T-helper 2 cell treated with Interferon-gamma antibody and Interleukin-4, amounts not matched to agents 5 μg/mL and 100 μg/mL, for 36 hours (primary cell): ENCODE measurements at regions not wholly inside any gene's neighbourhood (a gene's known extent, or its start where the extent isn't known, plus 50 kb on each side); places are given as distances from the start of the nearest gene placed in this dataset.

Experiments
- DNase-seq: peaks from one replicate; pipeline ENCODE4 v3.0.0; 2021; ENCODE audit warnings: low spot score
- H3K27ac Mint-ChIP-seq: one replicate; pipeline ENCODE4 v1.8.0; 2021; ENCODE audit warnings: mild to moderate bottlenecking, mixed read lengths
- H3K27me3 Mint-ChIP-seq: one replicate; pipeline ENCODE4 v1.8.0; 2021; ENCODE audit warnings: low read depth, mixed read lengths
- H3K36me3 Mint-ChIP-seq: one replicate; pipeline ENCODE4 v1.8.0; 2021; ENCODE audit warnings: low read depth, mixed read lengths
- H3K4me1 Mint-ChIP-seq: one replicate; pipeline ENCODE4 v1.8.0; 2021; ENCODE audit warnings: low read depth, mixed read lengths
- H3K4me3 Mint-ChIP-seq: one replicate; pipeline ENCODE4 v1.8.0; 2022; ENCODE audit warnings: mild to moderate bottlenecking, moderate library complexity, mixed read lengths
- H3K9me3 Mint-ChIP-seq: one replicate; pipeline ENCODE4 v1.8.0; 2021; ENCODE audit warnings: mixed read lengths

DNA sequence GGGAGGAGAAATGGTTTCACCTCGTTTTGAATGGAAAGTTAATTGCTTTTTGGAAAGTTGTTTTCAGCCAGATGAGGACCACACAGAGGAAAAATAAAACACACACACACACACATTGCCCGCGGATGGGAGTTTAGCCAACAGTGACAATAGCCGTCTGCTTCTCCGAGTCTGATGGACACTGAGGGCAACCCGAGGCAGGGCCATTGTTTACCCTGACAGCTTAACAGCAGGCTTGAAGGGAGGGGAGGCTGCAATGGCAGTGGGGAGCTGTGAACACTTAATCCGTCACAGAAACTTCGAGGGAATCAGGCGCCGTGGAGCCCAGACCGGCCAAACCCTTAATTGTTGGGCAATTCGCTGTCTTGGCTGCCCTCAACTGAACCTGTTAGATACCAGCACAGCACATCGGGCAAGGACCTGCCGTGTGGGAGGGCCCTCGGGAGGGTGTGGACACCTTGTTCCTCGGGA lies 145.9 kb downstream of the ACKR3 start:
- Mint-ChIP-seq H3K4me3 (no peak overlapping the region), H3K27me3 (peaks cover 15% of the 10 kb centered on the region), H3K27ac (no peak overlapping the region), H3K9me3 (no peaks in the 10 kb centered on the region), H3K4me1 (peaks cover 1% of the 10 kb centered on the region), H3K36me3 (no peaks in the 10 kb centered on the region)
- DNase-seq, result no peak

DNA sequence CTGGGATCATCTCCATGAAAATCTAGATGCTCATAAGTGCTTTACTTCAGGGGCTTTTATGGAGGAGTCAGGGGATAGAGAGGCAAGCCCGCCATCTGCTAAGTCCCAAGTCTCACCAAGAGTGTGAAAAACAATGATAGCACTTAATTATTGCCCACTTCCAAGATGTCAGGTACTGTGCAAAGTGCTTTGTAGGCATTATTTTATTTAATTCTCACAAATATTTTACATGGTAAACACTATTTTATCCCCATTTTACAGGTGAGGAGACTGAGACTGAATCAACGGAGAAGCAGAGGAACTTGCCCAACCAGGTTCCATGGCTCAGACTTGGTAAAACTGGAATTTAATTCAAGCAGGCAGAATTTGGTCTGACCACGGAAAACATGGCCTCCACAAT lies 147.5 kb downstream of the ACKR3 start:
- Mint-ChIP-seq H3K27ac (no peak overlapping the region), H3K36me3 (no peaks in the 10 kb centered on the region), H3K27me3 (peaks cover 15% of the 10 kb centered on the region), H3K9me3 (no peaks in the 10 kb centered on the region), H3K4me1 (no peaks in the 10 kb centered on the region), H3K4me3 (no peak overlapping the region)
- no peak for DNase-seq

DNA sequence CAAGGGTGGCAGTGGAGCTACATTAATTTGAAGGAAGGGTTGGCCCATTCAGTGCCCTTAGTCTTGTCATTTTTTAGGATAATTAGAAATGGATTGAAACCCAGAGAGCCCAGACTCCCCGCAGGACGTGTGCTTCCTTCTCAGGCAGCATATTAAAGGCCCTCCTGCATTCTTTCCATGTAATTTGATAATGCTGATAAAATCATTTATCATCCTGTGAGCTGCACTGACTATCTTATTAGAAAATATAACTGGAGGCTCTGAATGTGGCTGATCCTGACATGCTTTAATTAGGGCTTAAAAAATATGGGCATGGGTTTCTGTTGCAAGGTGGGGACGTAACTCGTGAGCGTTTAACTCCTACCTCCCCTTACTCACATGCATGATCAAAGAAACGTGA lies 148.1 kb downstream of the ACKR3 start:
- Mint-ChIP-seq H3K27me3 (peaks cover 15% of the 10 kb centered on the region), H3K36me3 (no peaks in the 10 kb centered on the region), H3K4me3 (no peak overlapping the region), H3K4me1 (no peaks in the 10 kb centered on the region), H3K27ac (no peak overlapping the region), H3K9me3 (no peaks in the 10 kb centered on the region)
- no peak for DNase-seq

DNA sequence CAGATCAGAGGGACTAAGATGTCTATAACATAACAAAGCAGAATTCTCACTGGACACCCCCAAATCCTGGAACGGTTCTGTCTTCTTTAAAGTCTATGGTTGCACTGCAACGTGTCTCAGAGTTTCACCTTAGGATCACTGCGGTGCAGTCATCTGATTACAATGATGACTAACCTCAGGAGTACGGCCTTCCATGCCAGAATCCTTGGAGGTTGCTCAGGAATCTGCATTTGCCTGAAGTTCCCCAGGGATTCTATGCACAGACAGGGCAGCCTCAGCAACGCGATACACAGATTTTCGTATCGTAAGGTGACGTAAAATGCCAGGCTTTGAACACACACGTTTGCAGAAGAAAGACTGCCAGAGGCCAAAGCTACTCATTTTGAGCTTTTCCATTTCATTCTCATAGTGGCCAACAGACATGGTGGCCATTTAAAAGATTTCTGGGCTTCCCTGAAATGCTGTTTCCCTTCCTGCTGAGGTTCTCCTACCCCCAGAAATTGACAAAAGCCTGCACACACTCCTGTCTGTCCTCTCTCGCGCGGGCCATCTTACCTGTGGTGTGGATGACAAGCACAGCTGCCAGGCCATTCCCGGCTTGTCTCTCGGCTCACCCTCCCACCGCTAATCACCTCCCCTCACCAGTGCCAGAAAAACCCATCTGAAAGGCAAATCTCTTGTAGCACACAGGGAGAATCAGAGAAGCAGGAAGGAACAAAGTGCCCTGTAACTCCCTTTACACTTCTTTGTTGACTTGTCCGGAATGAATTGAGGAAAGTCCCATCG lies 148.8 kb downstream of the ACKR3 start:
- H3K27me3 Mint-ChIP-seq, result peaks cover 15% of the 10 kb centered on the region
- H3K4me1 Mint-ChIP-seq, result no peaks in the 10 kb centered on the region
- H3K36me3 Mint-ChIP-seq, result no peaks in the 10 kb centered on the region
- H3K4me3 Mint-ChIP-seq, result no peak overlapping the region
- no peak overlapping the region for H3K27ac Mint-ChIP-seq
- no peaks in the 10 kb centered on the region for H3K9me3 Mint-ChIP-seq
- DNase-seq, result no peak

DNA sequence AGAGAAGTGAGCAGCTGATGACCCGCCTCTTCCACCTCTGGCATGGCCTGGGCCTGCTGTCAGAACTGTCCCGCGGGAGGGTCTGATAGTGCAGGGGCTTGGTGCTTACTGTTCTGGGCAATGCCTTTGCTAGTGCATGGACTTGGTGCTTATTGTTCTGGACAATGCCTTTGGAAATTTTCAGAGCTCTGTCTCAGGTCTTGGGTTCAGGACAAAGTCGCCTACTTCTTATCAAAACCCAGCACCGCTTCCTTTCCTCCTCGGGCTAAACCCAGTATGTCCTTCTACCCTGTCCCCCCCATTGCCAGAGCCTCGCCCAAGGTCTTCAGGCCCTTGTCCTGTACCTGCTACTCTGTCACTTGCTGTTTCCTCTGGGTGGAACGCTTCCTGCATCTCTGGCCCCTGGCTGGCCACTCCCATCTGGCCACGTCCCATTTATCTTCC lies 149.6 kb downstream of the ACKR3 start:
- peaks cover 15% of the 10 kb centered on the region for H3K27me3 Mint-ChIP-seq
- H3K36me3 Mint-ChIP-seq, result no peaks in the 10 kb centered on the region
- H3K27ac Mint-ChIP-seq, result no peak overlapping the region
- H3K4me1 Mint-ChIP-seq, result no peaks in the 10 kb centered on the region
- H3K4me3 Mint-ChIP-seq, result no peak overlapping the region
- DNase-seq, result no peak
- no peaks in the 10 kb centered on the region for H3K9me3 Mint-ChIP-seq

DNA sequence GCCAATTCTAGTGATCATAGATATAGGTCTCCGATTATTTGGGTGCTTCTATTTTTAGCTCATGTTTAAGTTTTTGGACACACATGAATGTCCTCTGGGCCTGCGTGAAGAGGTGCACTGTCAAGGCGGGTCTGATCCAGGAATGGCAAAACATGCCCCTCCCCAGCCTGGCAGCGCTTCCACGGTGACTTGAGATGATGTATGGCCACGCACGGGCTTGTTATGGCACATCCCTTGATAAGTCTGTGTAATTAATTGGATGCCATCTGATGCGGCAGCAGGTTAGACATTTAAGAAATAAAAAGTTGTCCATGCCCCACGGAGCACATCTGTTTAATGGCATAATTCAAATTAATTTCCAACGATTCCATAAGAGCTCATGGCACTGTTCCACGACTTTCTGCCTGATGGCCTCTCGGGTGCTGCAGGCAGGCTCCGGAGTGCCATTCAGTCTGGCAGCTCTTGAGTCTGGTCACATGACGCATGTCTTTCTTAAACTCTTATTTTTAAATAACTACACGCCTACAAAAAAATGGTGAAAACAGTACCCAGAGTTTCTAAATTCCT lies 151.4 kb downstream of the ACKR3 start:
- Mint-ChIP-seq H3K27ac (no peak overlapping the region), H3K4me1 (no peaks in the 10 kb centered on the region), H3K4me3 (no peak overlapping the region), H3K36me3 (no peaks in the 10 kb centered on the region), H3K27me3 (peaks cover 8% of the 10 kb centered on the region), H3K9me3 (no peaks in the 10 kb centered on the region)
- DNase-seq, result no peak

DNA sequence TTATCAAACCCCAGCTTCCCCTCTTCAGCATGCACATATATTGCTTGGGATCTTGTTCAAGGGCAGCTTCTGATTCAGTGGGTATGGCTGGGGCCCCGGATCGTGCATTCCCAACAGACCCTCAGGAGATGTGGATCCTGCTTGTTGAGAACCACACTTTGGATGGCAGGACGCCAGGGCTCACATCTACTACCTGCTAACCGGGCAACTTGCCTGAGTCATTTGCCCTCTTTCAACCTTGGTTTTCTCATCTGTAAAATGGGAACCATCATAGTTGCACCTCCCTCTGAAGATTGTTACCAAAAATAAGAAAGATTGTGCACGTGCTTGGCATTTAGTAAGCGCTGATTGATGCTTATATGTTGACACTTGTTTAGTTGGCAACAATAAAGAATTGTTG lies 154.6 kb downstream of the ACKR3 start:
- Mint-ChIP-seq H3K9me3 (no peaks in the 10 kb centered on the region), H3K4me3 (no peak overlapping the region), H3K27me3 (no peaks in the 10 kb centered on the region), H3K27ac (no peak overlapping the region), H3K36me3 (no peaks in the 10 kb centered on the region), H3K4me1 (no peaks in the 10 kb centered on the region)
- no peak for DNase-seq

DNA sequence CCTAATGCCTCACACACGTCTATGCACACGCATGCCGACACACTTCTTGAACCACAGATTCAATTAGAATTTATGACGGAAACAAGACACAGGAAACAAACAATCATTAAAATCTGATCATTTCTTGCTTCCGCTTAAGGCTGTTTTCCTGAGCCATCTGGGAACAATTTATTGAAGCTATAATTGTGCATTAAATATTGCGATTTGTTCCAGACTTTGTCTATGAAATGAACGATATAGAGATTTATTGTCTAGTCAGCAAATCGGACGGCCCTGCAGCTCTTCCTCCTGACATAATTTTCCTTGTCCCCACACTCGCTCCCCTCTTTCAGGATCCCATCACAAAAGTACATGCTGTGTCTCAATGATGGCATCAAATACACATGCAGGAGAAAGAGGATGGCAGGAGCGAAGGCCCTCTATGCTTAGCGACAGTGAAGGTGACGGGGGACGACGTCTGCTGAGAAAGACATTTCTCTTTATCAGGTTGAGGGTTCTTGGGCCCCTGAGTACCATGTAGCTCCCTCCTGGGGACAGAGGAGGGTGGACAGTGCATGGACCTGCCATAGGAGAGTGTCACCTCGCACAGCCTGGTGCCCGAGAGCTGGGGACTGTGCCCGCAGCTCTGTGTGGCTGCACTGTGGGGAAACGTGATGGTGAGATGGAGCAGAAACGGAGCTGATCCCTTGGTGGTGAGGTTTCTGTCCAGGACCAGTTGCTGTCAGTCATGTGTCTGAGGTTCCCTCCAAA lies 157.3 kb downstream of the ACKR3 start:
- Mint-ChIP-seq H3K27me3 (no peaks in the 10 kb centered on the region), H3K4me3 (no peak overlapping the region), H3K36me3 (no peaks in the 10 kb centered on the region), H3K9me3 (no peaks in the 10 kb centered on the region), H3K4me1 (no peaks in the 10 kb centered on the region), H3K27ac (no peak overlapping the region)
- DNase-seq, result no peak

DNA sequence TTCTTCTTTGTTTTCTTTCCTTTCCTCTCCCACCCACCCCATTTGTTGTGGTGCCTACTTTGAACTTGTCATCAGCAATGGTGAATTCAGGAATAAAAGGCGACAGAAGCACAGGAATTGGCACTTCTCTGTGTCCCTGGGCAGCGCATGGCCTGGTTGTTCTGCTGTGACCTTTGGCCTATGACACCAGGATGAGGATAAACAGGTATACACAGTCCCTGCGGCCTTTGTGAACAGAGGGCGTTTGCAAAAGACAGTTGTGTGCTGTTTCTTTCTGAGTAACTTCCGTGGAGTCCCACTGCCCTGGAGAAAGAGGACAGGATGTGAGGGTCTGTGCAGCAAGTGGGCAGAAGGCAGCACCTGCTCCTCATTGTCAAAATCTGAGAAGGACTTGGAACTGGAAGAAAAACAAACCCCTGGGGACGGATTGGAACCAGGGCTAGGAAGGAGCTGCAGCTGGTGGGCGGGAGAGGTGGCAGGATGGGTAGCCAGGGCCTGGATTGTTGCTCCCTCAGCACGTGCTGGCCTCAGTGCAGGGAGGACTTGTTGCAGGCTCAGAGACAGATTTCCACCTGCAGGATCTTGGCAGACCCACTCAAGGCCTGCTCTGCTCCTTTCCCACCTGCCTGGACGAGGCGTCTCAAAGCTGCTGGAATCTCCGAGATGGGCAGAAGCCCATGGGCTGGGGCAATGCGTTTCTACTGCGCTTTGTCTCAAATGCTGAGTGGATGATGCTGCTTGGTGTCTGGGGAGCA lies 159.5 kb downstream of the ACKR3 start:
- Mint-ChIP-seq H3K9me3 (no peaks in the 10 kb centered on the region), H3K36me3 (no peaks in the 10 kb centered on the region), H3K27me3 (no peaks in the 10 kb centered on the region), H3K4me1 (no peaks in the 10 kb centered on the region), H3K27ac (no peak overlapping the region), H3K4me3 (no peak overlapping the region)
- no peak for DNase-seq

DNA sequence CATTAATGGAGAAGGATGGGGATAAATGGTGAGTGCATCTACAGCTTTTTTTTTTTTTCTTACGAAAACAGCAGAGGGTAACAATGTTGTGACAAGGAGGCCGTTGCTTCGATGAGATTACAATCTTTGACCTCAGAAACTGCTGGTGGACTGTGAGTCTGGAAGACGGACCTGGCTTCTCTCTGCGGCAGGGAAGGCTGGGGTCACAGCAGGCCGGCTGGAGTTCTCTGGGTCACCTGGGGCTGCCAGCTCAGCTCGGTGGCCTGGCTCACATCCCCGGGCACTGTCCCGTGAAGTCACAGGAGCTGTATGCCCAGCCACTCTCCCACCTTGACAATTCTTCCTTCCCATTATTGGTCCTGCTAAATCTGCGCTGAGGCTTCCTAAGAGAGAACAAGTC lies 160.8 kb downstream of the ACKR3 start:
- no peaks in the 10 kb centered on the region for H3K27me3 Mint-ChIP-seq
- no peaks in the 10 kb centered on the region for H3K4me1 Mint-ChIP-seq
- H3K27ac Mint-ChIP-seq, result no peak overlapping the region
- H3K9me3 Mint-ChIP-seq, result no peaks in the 10 kb centered on the region
- H3K36me3 Mint-ChIP-seq, result no peaks in the 10 kb centered on the region
- DNase-seq, result no peak
- no peak overlapping the region for H3K4me3 Mint-ChIP-seq

DNA sequence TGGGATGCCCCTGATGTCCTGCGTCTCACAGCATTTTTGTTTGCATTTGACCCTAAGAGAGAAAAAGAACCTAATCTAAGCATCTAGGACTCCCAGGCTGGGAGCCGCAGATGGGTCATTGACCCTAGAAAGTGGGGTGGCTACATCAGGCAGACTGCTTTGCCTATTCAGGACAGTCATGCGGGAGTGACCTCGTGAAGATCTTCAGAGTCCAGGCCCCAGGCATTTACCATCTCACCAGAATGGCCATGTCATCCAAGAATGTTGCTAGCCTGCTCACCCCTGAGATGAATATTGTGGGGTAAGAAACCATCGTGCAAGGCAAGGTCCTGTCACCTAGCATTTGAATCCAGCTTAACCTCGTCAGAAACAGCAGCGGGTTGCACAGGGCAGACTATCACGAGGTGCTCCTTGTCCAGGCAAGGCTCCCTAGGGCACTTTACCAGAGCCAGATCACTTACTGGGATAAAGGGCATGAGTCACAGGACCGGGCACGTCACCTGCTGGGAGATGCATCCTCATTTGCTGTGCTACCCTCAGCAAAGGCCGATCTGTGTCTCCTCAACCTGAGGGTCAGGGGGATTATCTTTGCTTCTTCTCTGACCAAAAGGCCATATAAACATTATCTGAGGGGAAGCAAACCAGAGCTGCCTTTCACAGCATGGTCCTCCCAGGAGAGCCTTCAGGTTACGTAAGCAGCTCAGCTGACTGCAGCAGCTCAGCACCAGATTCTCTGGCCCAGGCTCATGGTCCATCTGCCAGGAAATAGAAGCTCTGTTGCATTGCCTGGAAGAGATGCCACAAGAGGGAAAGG lies 162.3 kb downstream of the ACKR3 start:
- no peaks in the 10 kb centered on the region for H3K27me3 Mint-ChIP-seq
- DNase-seq, result no peak
- H3K9me3 Mint-ChIP-seq, result no peaks in the 10 kb centered on the region
- no peak overlapping the region for H3K4me3 Mint-ChIP-seq
- H3K27ac Mint-ChIP-seq, result no peak overlapping the region
- no peaks in the 10 kb centered on the region for H3K4me1 Mint-ChIP-seq
- H3K36me3 Mint-ChIP-seq, result no peaks in the 10 kb centered on the region

DNA sequence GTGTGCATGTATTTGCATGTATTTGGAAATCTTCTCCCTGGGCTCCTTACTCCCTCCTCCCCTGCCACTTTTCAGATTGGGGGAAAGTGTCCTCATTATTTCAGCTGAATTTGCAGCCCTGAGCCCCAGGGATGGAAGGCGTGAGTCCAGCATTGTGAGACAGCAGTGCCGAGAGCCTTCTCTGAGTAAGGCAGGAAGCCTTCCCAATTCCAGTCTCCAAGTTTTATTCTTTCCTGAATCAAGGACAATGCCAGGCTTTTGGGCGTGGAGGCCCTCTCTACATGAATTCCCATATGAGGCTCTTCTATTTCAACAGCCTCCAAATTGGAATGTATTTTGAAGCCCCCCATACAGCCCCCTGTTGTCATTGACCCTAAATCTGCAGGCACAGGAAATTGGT lies 163.5 kb downstream of the ACKR3 start:
- H3K9me3 Mint-ChIP-seq, result no peaks in the 10 kb centered on the region

DNA sequence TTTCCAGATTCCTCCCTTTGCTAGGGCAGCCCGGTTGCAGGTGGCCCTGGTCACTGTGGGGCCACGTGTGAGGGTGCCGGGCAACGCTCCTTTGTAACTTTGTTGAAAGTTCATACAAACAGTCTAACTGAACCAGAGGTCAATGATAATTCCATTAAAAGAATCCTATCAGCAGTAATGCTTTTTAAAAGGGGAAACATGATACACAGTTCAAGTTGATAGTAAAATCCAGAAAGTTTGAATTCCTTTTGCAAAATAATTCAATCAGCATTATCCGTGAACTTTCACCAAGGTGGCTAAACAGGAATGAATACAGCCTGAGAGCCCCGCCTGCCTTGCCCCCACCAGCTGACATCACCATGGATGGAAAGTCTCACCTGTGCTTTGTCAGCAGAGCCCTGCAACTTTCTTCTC lies 166.2 kb downstream of the ACKR3 start:
- no peaks in the 10 kb centered on the region for H3K4me1 Mint-ChIP-seq
- H3K36me3 Mint-ChIP-seq, result no peaks in the 10 kb centered on the region
- no peak overlapping the region for H3K27ac Mint-ChIP-seq
- no peaks in the 10 kb centered on the region for H3K27me3 Mint-ChIP-seq
- no peaks in the 10 kb centered on the region for H3K9me3 Mint-ChIP-seq
- no peak overlapping the region for H3K4me3 Mint-ChIP-seq
- no peak for DNase-seq

More for the DNA sequence above, 163.5 kb downstream of the ACKR3 start:
- no peak overlapping the region for H3K4me3 Mint-ChIP-seq
- DNase-seq, result no peak
- no peak overlapping the region for H3K27ac Mint-ChIP-seq
- no peaks in the 10 kb centered on the region for H3K27me3 Mint-ChIP-seq
- no peaks in the 10 kb centered on the region for H3K36me3 Mint-ChIP-seq
- no peaks in the 10 kb centered on the region for H3K4me1 Mint-ChIP-seq
